GM18498 (cell line): ENCODE measurements at regions not wholly inside any gene's neighbourhood (a gene's known extent, or its start where the extent isn't known, plus 50 kb on each side); places are given as distances from the start of the nearest gene placed in this dataset.

Source experiments
- ATAC-seq: cut with Tn5 transposase; IDR thresholded peaks from one replicate; pipeline ENCODE4 v1.9.1; 2021; ENCODE audit warnings: mild to moderate bottlenecking, moderate library complexity; ENCODE audit not compliant: unreplicated experiment

DNA sequence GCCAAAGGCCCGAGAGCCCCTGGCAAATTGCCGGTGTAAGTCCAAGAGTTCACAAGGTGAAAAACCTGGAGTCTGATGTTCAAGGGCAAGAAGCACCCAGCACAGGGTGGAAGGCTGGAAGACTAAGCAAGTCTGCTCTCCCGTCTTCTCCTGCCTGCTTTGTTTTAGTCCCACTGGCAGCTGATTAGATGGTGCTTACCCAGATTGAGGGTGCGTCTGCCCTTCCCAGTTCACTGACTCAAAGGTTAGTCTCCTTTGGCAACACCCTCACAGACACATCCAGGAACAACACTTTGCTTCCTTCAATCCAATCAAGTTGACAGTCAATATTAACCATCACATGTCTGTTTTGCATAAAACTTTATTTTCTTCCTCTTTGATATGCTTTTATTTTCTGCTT, 157.4 kb downstream of the HS3ST1 start:
- no peak for ATAC-seq

DNA sequence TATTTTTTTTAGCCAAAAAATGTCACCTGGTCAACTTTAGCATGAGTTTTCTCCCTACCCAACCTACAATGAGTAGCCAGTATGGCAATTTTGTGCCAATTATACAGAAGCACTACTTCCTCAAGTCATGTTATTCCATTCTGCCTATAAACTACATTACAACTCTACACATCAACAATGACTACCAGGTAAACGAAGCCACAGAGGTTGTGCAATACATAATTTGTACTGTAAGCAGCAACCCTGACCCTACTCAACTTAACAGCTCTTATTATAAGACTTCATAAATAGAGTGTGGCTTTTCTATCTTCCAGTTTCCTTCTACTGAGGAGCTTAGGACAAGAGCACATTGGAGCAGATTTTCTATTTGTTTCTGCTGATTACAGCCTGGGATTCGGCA, 160.5 kb downstream of the HS3ST1 start:
- no peak for ATAC-seq

DNA sequence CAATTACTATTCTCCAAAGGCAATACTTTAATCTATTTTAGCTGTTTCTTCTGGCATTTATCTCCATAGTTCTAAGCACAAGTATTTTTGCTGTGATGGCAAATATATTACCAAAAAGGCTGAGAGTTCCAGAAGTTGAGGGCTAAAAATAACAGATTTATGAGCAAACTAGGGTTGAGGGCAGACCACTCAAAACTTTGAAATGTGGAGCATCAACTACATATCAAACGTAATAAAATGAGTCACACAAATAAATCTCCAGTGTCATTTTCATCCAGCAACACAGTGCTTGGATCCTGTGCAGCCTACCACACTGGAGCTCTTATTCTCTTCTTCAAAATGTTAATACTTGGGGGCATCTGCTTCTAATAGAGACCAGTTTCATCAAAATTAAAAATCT, 163.9 kb downstream of the HS3ST1 start:
- no peak for ATAC-seq

DNA sequence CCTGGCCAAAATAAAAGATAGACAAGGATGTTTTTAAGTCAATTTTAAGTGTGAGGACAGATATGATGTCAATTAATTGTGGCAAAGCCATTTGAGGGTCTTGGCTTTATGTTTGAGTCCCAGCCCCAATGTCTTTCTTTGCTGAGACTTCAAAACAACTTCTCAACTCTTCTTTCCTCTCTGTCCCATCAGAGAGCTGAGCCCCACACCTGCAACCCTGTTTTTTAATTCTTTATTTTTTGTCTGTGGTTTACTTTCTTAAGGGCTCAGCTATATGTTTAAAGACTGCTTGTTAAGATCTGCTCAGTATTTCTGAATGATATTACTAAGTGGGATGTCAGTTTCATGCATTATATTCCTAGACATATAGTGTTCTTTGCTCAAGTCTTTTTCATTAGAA, 164.3 kb downstream of the HS3ST1 start:
- no peak for ATAC-seq

DNA sequence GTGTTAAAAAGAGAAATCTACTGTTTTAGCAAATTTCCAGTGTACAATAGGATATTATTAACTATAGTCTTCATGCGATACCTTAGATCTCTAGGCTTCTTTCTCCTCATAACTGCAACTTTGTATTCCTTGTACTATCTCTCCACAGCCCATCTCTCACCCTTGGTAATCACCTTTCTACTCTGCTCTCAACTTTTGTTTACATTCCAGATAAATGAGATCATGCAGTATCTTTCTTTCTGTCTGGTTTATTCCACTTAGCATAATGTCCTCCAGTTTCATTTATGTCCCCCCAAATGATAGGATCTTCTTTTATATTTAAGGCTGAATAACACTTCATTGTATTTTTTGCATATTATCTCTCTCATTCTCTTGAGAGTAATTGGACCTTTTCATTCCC, 165.5 kb downstream of the HS3ST1 start:
- no peak for ATAC-seq

DNA sequence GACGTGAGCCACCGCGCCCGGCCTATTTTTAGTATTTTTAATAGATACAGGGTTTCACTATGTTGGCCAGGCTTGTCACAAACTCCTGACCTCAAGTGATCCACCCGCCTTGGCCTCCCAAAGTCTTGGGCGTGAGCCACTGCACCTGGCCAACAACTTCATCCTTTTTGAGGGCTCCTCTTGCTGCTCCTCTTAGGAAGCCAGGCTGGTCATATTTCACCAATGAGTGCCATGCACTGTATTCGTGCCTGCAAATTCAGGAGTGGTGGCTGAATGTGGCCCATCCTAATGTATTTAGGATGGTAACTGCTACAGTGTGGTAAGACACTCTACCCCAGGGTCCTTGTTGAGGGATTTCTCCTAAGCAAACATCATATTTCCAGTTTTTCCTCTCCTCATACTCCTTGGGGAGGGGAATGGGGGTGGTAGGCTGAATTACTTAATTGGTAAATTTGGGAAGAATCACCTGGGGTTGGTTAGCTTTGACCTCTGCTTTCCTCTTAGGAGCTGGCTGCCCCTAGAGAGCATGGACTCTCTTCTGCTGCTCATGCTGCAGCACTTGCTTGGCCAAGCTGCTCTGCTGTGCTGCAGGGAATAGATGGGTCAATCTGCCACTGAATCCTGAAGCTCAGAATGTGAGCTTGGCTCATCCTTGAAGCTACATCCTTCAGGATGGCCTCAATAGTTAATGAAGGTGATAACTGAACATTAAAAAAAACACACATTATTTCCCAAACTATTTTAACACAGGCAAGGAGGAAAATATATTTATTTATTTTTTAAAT, 167.4 kb downstream of the HS3ST1 start:
- no peak for ATAC-seq

DNA sequence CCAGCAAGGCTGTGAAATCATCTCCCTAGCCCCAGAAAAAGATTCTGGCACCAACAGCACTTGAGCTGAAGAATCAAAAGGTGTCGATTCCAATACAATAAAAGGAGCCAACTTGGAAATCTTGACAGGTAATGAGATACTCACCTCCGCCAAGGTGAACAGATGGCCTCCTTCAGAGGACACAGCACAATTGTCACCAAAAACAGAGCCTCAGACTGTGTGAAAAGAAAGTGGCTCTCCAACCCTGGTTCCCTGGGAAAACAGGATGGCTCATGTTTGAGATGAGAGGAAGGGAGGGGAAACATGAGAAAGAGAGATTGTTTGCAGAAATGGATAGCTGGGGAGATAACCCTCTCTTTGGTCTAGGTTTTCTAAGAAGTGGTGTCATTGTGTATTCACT, 168.9 kb downstream of the HS3ST1 start:
- ATAC-seq, result no peak

DNA sequence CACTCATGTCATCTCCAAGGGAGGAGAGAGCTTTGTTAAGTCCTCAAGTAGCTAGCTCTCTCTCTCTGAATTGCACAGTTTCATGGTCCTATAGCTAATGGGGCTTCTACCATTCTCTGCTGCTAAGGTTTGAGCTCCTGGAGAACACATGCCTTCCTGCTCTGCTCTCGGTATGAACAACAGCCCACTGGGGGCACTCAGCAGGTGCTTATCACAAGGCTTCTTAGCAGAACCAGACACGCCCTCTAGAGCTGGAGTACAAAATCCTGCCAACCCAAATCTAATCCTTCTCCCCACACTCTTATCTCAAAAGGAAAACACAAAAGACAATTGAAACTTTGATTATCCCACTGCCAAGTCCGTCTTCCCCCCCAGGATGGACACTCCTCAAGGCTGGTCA, 176.5 kb downstream of the HS3ST1 start:
- ATAC-seq, result no peak

DNA sequence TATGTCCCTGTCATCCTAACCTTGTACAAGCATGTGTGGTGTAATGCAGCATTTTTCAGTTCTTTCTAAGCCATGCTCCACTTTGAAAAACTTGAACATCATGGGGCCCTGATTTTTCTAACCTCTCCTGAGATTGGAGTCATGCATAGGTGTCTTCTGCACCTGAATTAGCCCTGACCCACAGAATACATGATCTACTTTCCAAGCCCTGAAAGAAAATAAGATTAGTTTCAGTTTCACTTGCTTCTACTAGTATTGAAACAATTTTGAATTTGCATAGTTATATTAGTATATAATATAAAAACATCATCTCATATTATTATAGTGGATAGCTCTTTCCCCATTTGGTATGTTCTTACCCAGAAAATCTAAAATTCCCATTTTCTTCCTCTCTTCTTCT, 178.2 kb downstream of the HS3ST1 start:
- ATAC-seq, result no peak

DNA sequence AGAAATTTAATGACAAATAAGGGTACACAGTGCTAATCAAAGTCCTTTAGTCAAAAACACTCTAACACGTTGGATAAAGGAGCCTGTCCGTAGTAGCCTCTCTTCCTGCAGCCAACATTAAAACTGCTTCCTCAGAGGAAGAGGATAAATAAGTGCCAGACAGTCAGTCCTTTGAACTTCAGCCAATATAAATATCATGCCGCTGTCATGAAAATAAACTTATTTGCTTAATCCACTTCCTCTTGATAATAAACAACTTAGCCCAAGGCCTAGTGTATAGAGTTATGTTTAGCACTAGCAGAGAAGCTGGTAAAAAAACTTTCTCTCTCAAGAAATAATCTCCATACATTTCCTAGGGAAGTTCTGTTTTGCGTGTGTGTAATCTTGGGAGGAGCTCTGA, 196.7 kb downstream of the HS3ST1 start:
- no peak for ATAC-seq

DNA sequence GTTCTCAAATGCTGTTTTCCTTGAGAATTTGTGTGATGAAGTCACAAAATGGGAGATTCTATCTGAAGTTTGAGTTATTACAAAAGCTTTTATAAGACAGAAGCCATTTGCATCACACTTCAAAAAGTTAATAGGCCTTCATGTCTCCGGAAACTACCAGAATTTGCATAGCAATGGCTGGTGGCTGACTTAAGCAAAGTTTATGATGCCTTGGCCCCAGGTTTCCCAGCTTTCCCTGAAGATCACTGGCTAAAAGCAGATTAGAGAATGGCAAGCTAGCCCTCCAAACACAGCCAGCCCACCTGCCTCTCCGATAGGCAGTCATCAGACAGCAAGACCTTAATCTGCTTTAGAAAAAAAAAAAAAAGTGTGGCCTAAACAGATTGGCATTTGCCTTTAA, 197.8 kb downstream of the HS3ST1 start:
- no peak for ATAC-seq

DNA sequence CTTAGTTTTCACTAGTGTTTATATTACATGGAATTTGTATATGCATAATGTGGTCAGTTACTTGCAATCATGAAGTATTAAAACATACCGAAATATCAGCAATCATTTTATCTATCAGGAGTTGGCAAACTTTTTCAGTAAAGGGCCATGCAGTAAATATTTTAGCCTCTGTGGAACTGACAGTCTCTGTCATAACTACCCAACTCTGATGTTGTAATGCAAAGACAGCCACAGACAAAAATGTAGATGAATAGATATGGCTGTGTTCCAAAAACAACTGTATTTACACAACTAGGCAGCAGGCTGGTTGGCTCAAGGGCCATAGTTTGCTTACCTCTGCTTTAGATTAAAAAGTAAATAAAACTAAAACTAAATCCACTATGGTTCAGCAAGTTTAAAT, 200.2 kb downstream of the HS3ST1 start:
- ATAC-seq, result no peak

DNA sequence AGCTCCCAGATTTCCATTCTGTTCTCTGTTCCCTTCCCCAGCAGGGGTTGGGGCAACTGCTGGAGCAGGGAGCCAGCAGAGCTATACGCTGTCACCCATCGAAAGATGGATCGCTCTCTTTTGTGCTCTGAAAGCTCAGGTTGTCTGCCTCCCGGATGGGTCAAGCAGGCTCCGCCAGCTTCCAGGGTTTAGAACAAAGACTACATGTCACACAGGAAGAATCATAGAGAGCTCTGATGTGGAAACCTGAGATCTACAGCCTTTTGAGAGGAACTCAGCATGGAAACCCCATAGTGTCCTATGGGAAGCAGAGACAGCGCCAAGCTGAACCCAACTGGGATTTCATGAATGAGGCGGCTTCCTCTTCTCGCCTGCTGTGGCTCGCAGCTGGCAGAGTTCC, 205.4 kb downstream of the HS3ST1 start:
- no peak for ATAC-seq

DNA sequence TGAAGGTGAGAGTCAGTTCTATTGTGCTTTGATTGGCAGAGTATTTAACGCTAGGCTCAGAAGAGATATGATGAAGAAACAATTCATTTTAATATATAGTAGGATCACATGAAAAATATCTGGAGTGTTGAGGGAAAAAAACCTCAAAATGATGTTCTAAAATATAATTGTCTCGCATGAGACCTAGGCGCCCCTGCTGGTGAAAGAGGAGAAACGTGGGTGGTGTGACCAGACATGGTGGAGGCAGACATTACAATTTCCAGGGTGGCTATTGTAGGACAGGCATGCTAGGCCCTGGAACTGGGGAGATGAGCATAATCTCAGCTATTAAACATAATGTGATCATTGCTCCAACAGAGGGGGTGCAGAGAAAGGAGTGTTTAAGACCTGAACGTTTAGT, 210.0 kb downstream of the HS3ST1 start:
- ATAC-seq, result no peak

DNA sequence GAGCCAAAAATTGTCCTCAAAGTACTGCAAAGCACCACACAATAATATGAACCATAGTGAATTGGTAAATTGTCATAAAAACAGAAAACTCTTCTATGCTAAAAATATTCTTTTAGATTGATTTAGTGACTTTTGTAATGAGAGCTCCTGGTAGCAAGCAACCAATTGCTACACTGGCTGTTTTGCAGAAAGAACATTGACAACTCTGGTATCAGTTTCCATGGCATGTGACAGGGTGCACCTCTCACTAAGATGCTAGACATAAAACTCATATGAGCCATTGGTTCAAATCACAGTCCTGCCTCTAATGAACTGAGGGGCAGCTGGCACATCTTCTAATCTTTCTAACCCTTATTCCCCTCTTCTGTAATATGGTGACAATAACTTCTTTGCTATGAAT, 212.2 kb downstream of the HS3ST1 start:
- ATAC-seq, result no peak

DNA sequence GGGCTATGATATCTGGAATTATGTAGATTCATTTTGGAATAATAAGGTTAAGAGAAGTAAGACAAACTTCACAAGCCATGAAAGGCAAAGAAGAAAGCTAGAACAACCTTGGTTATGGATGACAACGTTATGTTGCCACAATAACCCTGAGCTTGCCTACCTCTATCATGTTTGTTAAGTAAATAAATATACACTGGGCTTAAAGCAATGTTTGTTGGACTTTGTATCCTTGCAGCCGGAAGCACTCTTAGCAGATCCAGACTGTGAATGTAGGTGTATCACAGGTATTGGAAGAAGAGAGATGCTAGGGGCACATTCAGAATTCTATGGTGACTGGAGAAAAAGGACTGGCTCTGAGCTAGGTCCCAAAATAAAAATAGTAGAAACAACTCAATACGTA, 214.4 kb downstream of the HS3ST1 start:
- ATAC-seq, result no peak

DNA sequence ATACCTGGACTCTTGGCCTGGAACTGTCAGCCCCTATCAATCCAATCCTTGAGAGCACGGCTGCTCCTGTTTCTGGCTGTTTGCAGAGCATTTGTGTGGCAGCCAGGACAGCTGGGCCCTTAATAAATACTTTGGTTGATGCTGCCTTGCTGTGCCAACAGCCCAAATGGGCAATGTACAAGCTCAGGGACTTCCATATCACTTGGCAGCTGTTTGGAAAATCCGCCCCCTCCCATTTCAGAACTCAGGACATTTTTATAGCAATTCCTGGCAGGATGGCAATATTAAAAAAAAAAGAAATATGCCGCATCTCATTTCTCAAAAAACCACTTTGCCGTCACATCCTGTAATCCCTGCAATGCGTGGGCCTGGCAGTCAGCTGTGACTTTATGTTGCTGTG, 218.9 kb downstream of the HS3ST1 start:
- no peak for ATAC-seq

DNA sequence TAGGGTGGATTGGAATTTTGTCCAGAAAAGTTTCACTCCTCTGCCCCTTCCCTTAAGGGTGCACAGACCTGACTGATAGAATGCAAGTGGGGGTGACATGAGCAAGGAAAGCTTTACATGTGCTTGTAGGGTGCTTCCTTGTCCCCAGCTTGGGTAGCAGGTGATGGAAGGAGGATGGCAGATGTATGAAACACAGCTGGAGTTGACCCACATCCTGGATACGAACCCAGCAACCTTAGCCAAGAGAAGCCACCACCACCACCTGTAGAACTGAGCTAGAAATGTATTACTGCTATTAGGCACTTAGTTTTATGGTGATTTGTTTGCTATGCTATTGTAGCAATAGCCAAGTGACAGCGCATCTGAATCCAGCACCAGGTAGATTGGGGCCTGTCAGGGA, 227.4 kb downstream of the HS3ST1 start:
- ATAC-seq, result no peak

DNA sequence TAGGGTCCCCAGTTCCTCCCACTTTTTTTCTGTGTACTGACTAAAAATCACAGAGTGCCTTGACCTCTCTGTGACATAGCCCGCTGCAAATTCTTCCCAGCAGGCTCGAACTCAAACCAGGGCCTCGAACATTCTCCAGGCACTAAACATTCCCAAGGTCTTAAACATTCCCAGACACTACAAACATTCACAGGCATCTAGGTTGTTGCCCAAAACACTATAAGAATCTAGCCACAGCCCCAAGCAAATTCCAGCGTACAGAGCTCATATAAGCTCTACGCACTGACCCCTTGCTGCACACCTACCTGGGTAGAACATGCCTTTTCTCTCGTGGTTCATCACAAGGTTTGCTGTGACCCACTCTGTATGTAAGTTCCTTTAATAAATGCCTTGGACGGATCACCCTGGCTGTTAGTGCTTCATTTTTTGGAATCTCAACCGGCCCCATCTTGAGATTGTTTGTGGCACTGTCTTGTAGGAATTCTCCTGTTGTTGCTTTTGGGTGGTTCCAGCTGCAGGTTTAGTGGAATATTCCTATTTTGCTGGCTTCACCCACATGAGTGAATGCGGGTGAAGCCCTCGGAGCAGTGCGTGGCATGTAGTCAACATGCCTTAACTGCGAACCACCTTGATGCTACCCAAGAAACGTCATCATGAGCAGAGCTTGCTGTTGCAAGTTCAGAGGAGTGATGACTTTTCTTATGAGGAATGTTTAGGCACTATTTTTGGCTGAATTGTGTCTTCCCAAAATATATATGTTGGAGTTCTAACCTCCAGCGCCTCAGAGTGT, 230.0 kb downstream of the HS3ST1 start:
- ATAC-seq, result no peak

DNA sequence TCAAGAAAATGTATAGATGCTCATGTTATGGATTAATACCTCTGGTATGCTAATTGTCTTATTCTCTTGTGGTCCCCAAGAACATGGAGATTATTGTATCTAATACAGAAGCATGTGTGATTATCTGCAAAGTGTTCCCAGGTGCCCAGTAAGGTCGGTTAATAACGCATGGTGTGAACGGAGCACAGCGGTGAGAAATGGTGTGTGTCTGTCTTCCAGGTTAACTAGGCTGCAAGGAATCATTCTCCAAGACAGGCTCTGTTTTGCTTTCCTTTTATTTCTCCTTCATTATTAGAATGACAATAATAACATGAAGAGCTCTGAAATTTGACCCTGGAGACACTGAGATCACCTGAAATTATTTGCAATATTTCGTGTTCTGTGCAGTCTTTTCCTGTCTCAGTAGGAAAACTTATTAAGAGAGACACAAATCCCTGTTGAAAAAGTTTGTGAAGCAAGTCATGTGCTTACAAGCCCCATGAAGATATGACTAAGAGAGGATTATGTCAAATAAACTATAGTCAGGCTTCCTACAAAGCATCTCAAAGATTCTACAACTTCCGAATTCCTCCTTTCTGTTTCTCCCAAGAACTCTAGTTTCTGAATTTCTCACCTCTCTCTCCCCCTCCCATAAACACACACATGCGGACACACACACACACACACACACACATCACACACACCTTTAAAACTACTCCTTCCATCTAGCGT, 230.9 kb downstream of the HS3ST1 start:
- no peak for ATAC-seq

DNA sequence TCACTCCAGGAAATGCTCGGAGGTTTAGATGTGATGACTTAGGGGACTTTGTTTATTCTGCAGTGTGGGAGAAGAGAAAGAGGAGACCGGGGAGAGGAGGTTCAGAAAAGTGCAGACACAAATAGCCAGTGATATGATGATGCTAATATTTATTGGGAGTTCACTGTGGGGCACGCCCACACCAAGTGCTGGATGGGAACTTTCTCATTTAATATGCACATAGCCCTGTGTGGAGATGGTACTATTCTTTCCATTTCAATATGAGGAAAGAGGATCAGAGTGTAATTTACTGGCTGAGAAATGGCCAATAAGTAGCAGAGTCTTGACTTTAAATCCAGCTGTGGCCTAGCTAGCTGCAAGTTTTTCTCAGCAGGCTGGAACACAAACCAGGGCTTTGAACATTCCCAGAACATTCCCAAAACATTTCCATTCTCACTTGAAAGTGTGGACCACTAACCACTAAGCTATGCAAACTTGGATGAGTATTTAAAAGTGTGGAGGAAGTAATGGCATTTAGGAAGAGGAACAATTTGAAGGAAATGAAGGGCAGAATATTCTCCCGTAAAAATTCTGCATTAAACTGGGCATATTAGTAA, 231.7 kb downstream of the HS3ST1 start:
- no peak for ATAC-seq

DNA sequence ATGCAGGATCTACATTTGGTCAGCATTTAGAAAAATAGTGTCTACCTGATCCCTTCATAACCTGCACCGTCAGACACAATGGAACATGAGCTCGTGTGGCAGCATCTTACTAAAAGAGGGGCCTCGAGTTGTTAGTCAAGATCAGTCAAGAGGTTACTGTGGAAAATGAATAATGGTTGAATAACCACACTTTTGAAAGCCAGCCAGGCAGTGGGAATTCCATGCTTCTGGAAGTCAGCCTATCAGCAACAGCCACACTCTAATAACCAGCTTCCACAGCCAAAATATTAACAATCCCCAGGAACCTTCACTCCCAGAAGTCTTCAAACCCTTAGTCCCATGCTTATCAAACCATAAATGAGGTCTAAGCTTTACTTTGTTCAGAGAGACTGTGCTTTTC, 234.3 kb downstream of the HS3ST1 start:
- ATAC-seq, result no peak
